Nephron progenitor cell (in vitro differentiated cells): ENCODE measurements at regions not wholly inside any gene's neighbourhood (a gene's known extent, or its start where the extent isn't known, plus 50 kb on each side); places are given as distances from the start of the nearest gene placed in this dataset.

Source experiments
- DNase-seq: peaks from one replicate; pipeline ENCODE4 v3.0.0; 2021
- H3K27ac Mint-ChIP-seq: 2 replicates; pipeline ENCODE4 v1.8.0; 2021; ENCODE audit warnings: mild to moderate bottlenecking, moderate library complexity, mixed read lengths
- H3K27me3 Mint-ChIP-seq: 2 replicates; pipeline ENCODE4 v1.8.0; 2021; ENCODE audit warnings: mild to moderate bottlenecking, low read depth, mixed read lengths; ENCODE audit not compliant: poor library complexity
- H3K36me3 Mint-ChIP-seq: 2 replicates; pipeline ENCODE4 v1.8.0; 2021; ENCODE audit warnings: low read depth, mixed read lengths
- H3K4me1 Mint-ChIP-seq: 2 replicates; pipeline ENCODE4 v1.8.0; 2021; ENCODE audit warnings: mixed read lengths
- H3K4me3 Mint-ChIP-seq: 2 replicates; pipeline ENCODE4 v1.8.0; 2021; ENCODE audit warnings: mild to moderate bottlenecking, moderate library complexity, mixed read lengths
- H3K9me3 Mint-ChIP-seq: 2 replicates; pipeline ENCODE4 v1.8.0; 2021; ENCODE audit warnings: mild to moderate bottlenecking, moderate library complexity, mixed read lengths
- CTCF ChIP-seq: fragments of 200-600 bp; sonication (generic); IDR thresholded peaks from 2 replicates; pipeline ENCODE4 v1.5.0; 2021; ENCODE audit warnings: antibody characterized with exemption

GRCh38 chr10:88150339-88150738, 286.9 kb downstream of the PTEN start:
- Mint-ChIP-seq H3K9me3 (peaks cover 4% of the 10 kb centered on the region), H3K4me1 (no peaks in the 10 kb centered on the region)
- no peak for DNase-seq

GRCh38 chr10:88152728-88153133, 289.3 kb downstream of the PTEN start:
- no peak for TF ChIP-seq CTCF
- Mint-ChIP-seq H3K4me3 (no peak overlapping the region), H3K27ac (no peak overlapping the region), H3K36me3 (no peaks in the 10 kb centered on the region), H3K27me3 (no peaks in the 10 kb centered on the region), H3K9me3 (peaks cover 3% of the 10 kb centered on the region), H3K4me1 (no peaks in the 10 kb centered on the region)
- no peak for DNase-seq

More at GRCh38 chr10:88150339-88150738, 286.9 kb downstream of the PTEN start:
- H3K36me3 Mint-ChIP-seq: no peaks in the 10 kb centered on the region
- no peak overlapping the region for H3K4me3 Mint-ChIP-seq
- H3K27me3 Mint-ChIP-seq: no peaks in the 10 kb centered on the region
- no peak for TF ChIP-seq CTCF
- no peak overlapping the region for H3K27ac Mint-ChIP-seq

DNA sequence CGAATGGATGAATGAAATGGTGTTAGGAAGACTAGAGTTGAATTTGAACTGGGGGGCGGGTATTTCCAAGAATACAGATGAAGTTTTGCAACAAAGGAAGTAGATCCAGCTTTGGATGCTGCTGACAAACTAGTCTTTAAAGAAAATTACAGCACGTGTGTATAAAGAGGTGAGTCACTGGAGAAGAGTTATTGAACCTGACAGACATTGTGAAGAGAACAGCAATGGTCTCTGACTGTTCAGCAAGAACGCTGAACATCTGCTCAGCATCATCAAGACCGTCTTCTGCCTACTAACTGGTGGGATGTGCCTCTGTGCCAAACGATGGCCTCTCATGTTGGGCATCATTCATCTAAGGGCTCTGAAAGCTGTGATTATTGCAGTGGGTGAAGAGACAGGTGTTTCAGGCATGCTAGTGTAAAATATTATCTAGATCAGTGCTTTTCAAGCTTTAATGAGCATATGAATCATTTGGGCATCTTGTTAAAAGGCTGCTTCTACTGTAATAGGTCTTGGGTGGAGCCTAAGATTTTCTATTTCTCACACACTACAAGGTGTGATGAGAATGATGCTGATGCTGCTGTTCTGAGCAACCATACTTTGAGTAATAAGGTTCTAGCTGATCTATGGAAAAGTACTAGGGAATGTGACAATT, 291.3 kb downstream of the PTEN start:
- Mint-ChIP-seq H3K27ac (no peak overlapping the region), H3K36me3 (no peaks in the 10 kb centered on the region), H3K9me3 (no peaks in the 10 kb centered on the region), H3K4me1 (no peaks in the 10 kb centered on the region), H3K4me3 (no peak overlapping the region), H3K27me3 (peaks cover 3% of the 10 kb centered on the region)
- no peak for DNase-seq
- TF ChIP-seq CTCF: no peak

- Mint-ChIP-seq H3K27me3 (peaks cover 3% of the 10 kb centered on the region), H3K4me1 (no peaks in the 10 kb centered on the region), H3K27ac (no peak overlapping the region), H3K9me3 (no peaks in the 10 kb centered on the region), H3K36me3 (no peaks in the 10 kb centered on the region), H3K4me3 (no peak overlapping the region)
- DNase-seq: no peak
- no peak for TF ChIP-seq CTCF
Measured at GRCh38 chr10:88156341-88156740, 292.9 kb downstream of the PTEN start.

GRCh38 chr10:88157981-88158465, 294.6 kb downstream of the PTEN start:
- Mint-ChIP-seq H3K27me3 (peaks cover 4% of the 10 kb centered on the region), H3K27ac (no peak overlapping the region), H3K36me3 (no peaks in the 10 kb centered on the region), H3K4me3 (no peak overlapping the region), H3K9me3 (peaks cover 4% of the 10 kb centered on the region), H3K4me1 (no peaks in the 10 kb centered on the region)
- DNase-seq: no peak
- TF ChIP-seq CTCF: no peak

DNA sequence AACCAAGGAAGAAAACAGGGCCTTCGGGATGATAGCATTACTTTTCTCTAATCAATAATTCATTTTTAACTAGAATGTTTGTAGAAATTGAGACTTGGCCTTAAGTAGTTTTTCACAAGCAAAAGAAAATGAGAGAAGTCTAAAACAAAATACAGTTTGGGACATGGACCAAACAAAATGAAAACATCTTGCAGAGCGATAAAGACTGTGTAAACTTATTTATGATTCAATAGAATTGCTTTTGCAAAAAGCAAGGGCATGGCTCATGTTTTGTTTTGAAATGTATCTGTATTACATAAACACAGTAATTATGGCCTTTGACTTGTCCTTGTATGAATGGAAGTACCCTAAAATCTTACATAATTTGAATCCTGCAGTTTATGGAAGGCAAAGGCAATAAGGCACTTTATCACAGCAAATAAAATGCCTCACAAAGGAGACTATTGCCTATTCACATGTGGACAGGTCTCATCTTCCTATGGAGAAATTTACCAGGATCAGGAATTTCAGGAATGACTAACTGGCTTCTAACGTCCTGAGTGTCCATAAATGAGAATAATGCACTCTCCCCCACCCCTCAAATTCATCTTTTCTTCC, 295.2 kb downstream of the PTEN start:
- no peak for DNase-seq
- Mint-ChIP-seq H3K27me3 (peaks cover 8% of the 10 kb centered on the region), H3K27ac (no peak overlapping the region), H3K4me1 (no peaks in the 10 kb centered on the region), H3K9me3 (peaks cover 4% of the 10 kb centered on the region), H3K36me3 (no peaks in the 10 kb centered on the region), H3K4me3 (no peak overlapping the region)
- TF ChIP-seq CTCF: no peak
